ENCODE measurements at regions not wholly inside any gene's neighbourhood (a gene's known extent, or its start where the extent isn't known, plus 50 kb on each side); places are given as distances from the start of the nearest gene placed in this dataset.

DNA sequence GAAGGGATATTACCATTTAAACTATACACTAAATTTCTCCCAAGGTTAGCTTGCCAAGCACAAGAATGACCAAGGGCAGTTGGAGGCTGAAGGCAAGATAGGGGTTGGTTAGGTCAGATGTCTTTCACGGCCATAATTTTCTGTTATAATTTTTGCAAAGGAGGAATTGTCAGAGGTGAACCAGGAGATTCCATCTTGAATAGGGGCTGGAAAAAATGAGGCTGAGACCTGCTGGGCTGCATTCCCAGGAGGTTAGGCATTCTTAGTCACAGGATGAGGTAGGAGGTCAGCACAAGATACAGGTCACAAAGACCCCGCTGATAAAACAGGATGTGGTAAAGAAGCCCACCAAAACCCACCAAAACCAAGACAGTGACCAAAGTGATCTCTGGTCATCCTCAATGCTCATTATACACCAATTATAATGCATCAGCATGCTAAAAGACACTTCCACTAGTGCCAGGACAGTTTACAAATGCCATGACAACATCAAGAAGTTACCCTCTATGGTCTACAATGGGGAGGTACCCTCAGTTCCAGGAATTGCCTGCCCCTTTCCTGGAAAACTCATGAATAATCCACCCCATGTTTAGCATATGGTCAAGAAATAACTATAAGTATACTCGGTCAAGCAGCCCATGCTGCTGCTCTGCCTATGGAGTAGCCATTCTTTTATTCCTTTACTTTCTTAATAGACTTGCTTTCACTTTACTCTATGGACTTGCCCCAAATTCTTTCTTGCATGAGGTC is 371.8 kb upstream of the SULF2 start:
- Histone ChIP-seq H3K4me3 (ENCODE audit: low read length, poor library complexity, severe bottlenecking) (no peak overlapping the region), H4K20me1 (ENCODE audit: insufficient read depth, low read length, poor library complexity, severe bottlenecking) (no peaks in the 10 kb centered on the region), H3K36me3 (ENCODE audit: insufficient read depth, low read length) (no peaks in the 10 kb centered on the region), H3K79me2 (ENCODE audit: insufficient read depth, low read length) (no peaks in the 10 kb centered on the region), H3K27me3 (ENCODE audit: insufficient read depth, low read length, poor library complexity, severe bottlenecking) (no peaks in the 10 kb centered on the region), H3K9ac (ENCODE audit: low read depth, low read length, poor library complexity, severe bottlenecking) (no peak overlapping the region), H3K4me1 (ENCODE audit: insufficient read depth, low read length, poor library complexity, severe bottlenecking) (no peaks in the 10 kb centered on the region), H3K4me2 (ENCODE audit: low read depth, low read length, poor library complexity, severe bottlenecking) (no peak overlapping the region), H3K9me2 (replicated peaks; ENCODE audit: low read depth, low read length) (no peaks in the 10 kb centered on the region), H3K9me3 (ENCODE audit: insufficient read depth, low read depth, low read length) (peaks cover 2% of the 10 kb centered on the region; the same call in 1 of the 2 replicates), H3F3A (ENCODE audit: low read depth) (no peaks in the 10 kb centered on the region), H2AFZ (ENCODE audit: low read length) (no peak overlapping the region)
- TF ChIP-seq EZH2phosphoT487 (IDR thresholded peaks at IDR 0.05; ENCODE audit: borderline replicate concordance) = no peak
- TF ChIP-seq, protein P1, sequence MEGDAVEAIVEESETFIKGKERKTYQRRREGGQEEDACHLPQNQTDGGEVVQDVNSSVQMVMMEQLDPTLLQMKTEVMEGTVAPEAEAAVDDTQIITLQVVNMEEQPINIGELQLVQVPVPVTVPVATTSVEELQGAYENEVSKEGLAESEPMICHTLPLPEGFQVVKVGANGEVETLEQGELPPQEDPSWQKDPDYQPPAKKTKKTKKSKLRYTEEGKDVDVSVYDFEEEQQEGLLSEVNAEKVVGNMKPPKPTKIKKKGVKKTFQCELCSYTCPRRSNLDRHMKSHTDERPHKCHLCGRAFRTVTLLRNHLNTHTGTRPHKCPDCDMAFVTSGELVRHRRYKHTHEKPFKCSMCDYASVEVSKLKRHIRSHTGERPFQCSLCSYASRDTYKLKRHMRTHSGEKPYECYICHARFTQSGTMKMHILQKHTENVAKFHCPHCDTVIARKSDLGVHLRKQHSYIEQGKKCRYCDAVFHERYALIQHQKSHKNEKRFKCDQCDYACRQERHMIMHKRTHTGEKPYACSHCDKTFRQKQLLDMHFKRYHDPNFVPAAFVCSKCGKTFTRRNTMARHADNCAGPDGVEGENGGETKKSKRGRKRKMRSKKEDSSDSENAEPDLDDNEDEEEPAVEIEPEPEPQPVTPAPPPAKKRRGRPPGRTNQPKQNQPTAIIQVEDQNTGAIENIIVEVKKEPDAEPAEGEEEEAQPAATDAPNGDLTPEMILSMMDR (conservative IDR thresholded peaks at IDR 0.05; ENCODE audit: low read length) = no peak

GRCh38 chr20:48156521-48156920 is 371.2 kb upstream of the SULF2 start:
- Histone ChIP-seq H4K20me1 (ENCODE audit: insufficient read depth, low read length, poor library complexity, severe bottlenecking) (no peaks in the 10 kb centered on the region), H3K9me3 (ENCODE audit: insufficient read depth, low read depth, low read length) (peaks cover 2% of the 10 kb centered on the region; the same call in 1 of the 2 replicates), H3K4me1 (ENCODE audit: insufficient read depth, low read length, poor library complexity, severe bottlenecking) (no peaks in the 10 kb centered on the region), H3K4me3 (ENCODE audit: low read length, poor library complexity, severe bottlenecking) (no peak overlapping the region), H3K36me3 (ENCODE audit: insufficient read depth, low read length) (no peaks in the 10 kb centered on the region), H3K79me2 (ENCODE audit: insufficient read depth, low read length) (no peaks in the 10 kb centered on the region), H3K4me2 (ENCODE audit: low read depth, low read length, poor library complexity, severe bottlenecking) (no peak overlapping the region), H3K27me3 (ENCODE audit: insufficient read depth, low read length, poor library complexity, severe bottlenecking) (no peaks in the 10 kb centered on the region), H3K9ac (ENCODE audit: low read depth, low read length, poor library complexity, severe bottlenecking) (no peak overlapping the region), H2AFZ (ENCODE audit: low read length) (no peak overlapping the region), H3F3A (ENCODE audit: low read depth) (no peaks in the 10 kb centered on the region), H3K9me2 (replicated peaks; ENCODE audit: low read depth, low read length) (no peaks in the 10 kb centered on the region)
- no peak for TF ChIP-seq EZH2phosphoT487 (IDR thresholded peaks at IDR 0.05; ENCODE audit: borderline replicate concordance)
- TF ChIP-seq, protein P1 (conservative IDR thresholded peaks at IDR 0.05; ENCODE audit: low read length) = no peak

DNA sequence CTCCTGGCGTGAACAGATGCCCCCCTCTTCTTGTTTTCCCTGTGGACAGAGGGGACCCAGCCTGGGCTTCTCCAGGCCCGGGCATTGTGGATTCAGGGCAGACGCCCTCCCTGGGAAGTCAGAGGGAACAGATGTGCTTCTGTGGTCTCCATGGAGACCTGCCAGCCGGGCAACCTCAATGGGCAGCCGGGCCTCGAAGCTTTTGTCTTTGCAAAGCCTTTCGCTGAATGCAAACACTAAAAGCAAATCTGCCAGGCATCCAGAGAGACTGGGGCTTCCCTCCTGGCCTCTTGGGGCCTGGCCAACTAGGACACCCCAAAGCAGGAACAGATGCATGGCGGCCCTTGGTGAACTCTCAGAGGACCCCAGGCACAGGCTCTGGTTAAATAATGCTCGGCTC is 370.0 kb upstream of the SULF2 start:
- Histone ChIP-seq H3K36me3 (ENCODE audit: insufficient read depth, low read length) (no peaks in the 10 kb centered on the region), H3K4me3 (ENCODE audit: low read length, poor library complexity, severe bottlenecking) (no peak overlapping the region), H4K20me1 (ENCODE audit: insufficient read depth, low read length, poor library complexity, severe bottlenecking) (no peaks in the 10 kb centered on the region), H3K9me2 (replicated peaks; ENCODE audit: low read depth, low read length) (no peaks in the 10 kb centered on the region), H3K4me1 (ENCODE audit: insufficient read depth, low read length, poor library complexity, severe bottlenecking) (no peaks in the 10 kb centered on the region), H3K79me2 (ENCODE audit: insufficient read depth, low read length) (no peaks in the 10 kb centered on the region), H3K9me3 (ENCODE audit: insufficient read depth, low read depth, low read length) (peaks cover 2% of the 10 kb centered on the region; the same call in 1 of the 2 replicates), H3K4me2 (ENCODE audit: low read depth, low read length, poor library complexity, severe bottlenecking) (no peak overlapping the region), H3K9ac (ENCODE audit: low read depth, low read length, poor library complexity, severe bottlenecking) (no peak overlapping the region), H3K27me3 (ENCODE audit: insufficient read depth, low read length, poor library complexity, severe bottlenecking) (no peaks in the 10 kb centered on the region), H3F3A (ENCODE audit: low read depth) (no peaks in the 10 kb centered on the region), H2AFZ (ENCODE audit: low read length) (no peak overlapping the region)
- no peak for TF ChIP-seq EZH2phosphoT487 (IDR thresholded peaks at IDR 0.05; ENCODE audit: borderline replicate concordance)
- TF ChIP-seq, protein P1 (conservative IDR thresholded peaks at IDR 0.05; ENCODE audit: low read length) = no peak
